ENCODE measurements at regions not wholly inside any gene's neighbourhood (a gene's known extent, or its start where the extent isn't known, plus 50 kb on each side); places are given as distances from the start of the nearest gene placed in this dataset.

GRCh38 chrX:65610481-65610880 is 57.0 kb upstream of the MSN start:
- no peaks in the 10 kb centered on the region for H3K36me3 Mint-ChIP-seq (ENCODE audit: low read depth)
- DNase-seq (ENCODE audit: low spot score), result no peak
- no peaks in the 10 kb centered on the region for H3K27me3 Mint-ChIP-seq (ENCODE audit: low read depth)
- no peak overlapping the region for H3K27ac Mint-ChIP-seq
- H3K4me1 Mint-ChIP-seq (ENCODE audit: low read depth), result peaks cover 31% of the 10 kb centered on the region
- no peak overlapping the region for H3K4me3 Mint-ChIP-seq
- no peaks in the 10 kb centered on the region for H3K9me3 Mint-ChIP-seq

- no peak for DNase-seq (ENCODE audit: low spot score)
- no peaks in the 10 kb centered on the region for H3K9me3 Mint-ChIP-seq
- peaks cover 34% of the 10 kb centered on the region for H3K4me1 Mint-ChIP-seq (ENCODE audit: low read depth)
- no peaks in the 10 kb centered on the region for H3K27me3 Mint-ChIP-seq (ENCODE audit: low read depth)
- peak overlapping the region; percentile 46 for H3K4me3 Mint-ChIP-seq
- H3K27ac Mint-ChIP-seq, result peak overlapping the region; percentile 56
- H3K36me3 Mint-ChIP-seq (ENCODE audit: low read depth), result peaks cover 2% of the 10 kb centered on the region
Observed at GRCh38 chrX:65610040-65610439, 57.4 kb upstream of the MSN start.

GRCh38 chrX:65609237-65609636 is 58.2 kb upstream of the MSN start:
- peaks cover 34% of the 10 kb centered on the region for H3K4me1 Mint-ChIP-seq (ENCODE audit: low read depth)
- peak overlapping the region; percentile 15 for H3K27ac Mint-ChIP-seq
- H3K4me3 Mint-ChIP-seq, result peak overlapping the region; percentile 38

GRCh38 chrX:65608026-65608425 is 59.4 kb upstream of the MSN start:
- Mint-ChIP-seq H3K9me3 (no peaks in the 10 kb centered on the region), H3K27me3 (ENCODE audit: low read depth) (no peaks in the 10 kb centered on the region), H3K27ac (peak overlapping the region; percentile 78), H3K36me3 (ENCODE audit: low read depth) (peaks cover 5% of the 10 kb centered on the region), H3K4me1 (ENCODE audit: low read depth) (peaks cover 33% of the 10 kb centered on the region), H3K4me3 (no peak overlapping the region)
- DNase-seq (ENCODE audit: low spot score), result no peak

More at GRCh38 chrX:65609237-65609636, 58.2 kb upstream of the MSN start:
- no peaks in the 10 kb centered on the region for H3K9me3 Mint-ChIP-seq
- DNase-seq (ENCODE audit: low spot score), result no peak
- H3K36me3 Mint-ChIP-seq (ENCODE audit: low read depth), result peaks cover 5% of the 10 kb centered on the region
- no peaks in the 10 kb centered on the region for H3K27me3 Mint-ChIP-seq (ENCODE audit: low read depth)

- Mint-ChIP-seq H3K36me3 (ENCODE audit: low read depth) (peaks cover 5% of the 10 kb centered on the region), H3K4me1 (ENCODE audit: low read depth) (peaks cover 39% of the 10 kb centered on the region), H3K27me3 (ENCODE audit: low read depth) (no peaks in the 10 kb centered on the region), H3K4me3 (peak overlapping the region; percentile 29), H3K27ac (peak overlapping the region; percentile 78), H3K9me3 (no peaks in the 10 kb centered on the region)
- DNase-seq (ENCODE audit: low spot score), result peak; percentile 46
Observed at GRCh38 chrX:65607070-65607742, 60.2 kb upstream of the MSN start.

GRCh38 chrX:65602221-65602560 is 65.3 kb upstream of the MSN start:
- H3K27me3 Mint-ChIP-seq (ENCODE audit: low read depth), result no peaks in the 10 kb centered on the region
- peaks cover 5% of the 10 kb centered on the region for H3K36me3 Mint-ChIP-seq (ENCODE audit: low read depth)
- H3K4me1 Mint-ChIP-seq (ENCODE audit: low read depth), result peaks cover 54% of the 10 kb centered on the region
- peak overlapping the region; percentile 54 for H3K4me3 Mint-ChIP-seq
- H3K27ac Mint-ChIP-seq, result peak overlapping the region; percentile 89
- no peak for DNase-seq (ENCODE audit: low spot score)
- no peaks in the 10 kb centered on the region for H3K9me3 Mint-ChIP-seq

- DNase-seq (ENCODE audit: low spot score), result peak; percentile 49
- Mint-ChIP-seq H3K4me3 (peak overlapping the region; percentile 54), H3K36me3 (ENCODE audit: low read depth) (peaks cover 5% of the 10 kb centered on the region), H3K27me3 (ENCODE audit: low read depth) (no peaks in the 10 kb centered on the region), H3K27ac (peak overlapping the region; percentile 89), H3K4me1 (ENCODE audit: low read depth) (peaks cover 49% of the 10 kb centered on the region), H3K9me3 (no peaks in the 10 kb centered on the region)
Observed at GRCh38 chrX:65601530-65602220, 65.8 kb upstream of the MSN start.

- Mint-ChIP-seq H3K36me3 (ENCODE audit: low read depth) (peaks cover 5% of the 10 kb centered on the region), H3K27me3 (ENCODE audit: low read depth) (no peaks in the 10 kb centered on the region), H3K9me3 (no peaks in the 10 kb centered on the region), H3K4me3 (peak overlapping the region; percentile 54), H3K4me1 (ENCODE audit: low read depth) (peaks cover 52% of the 10 kb centered on the region), H3K27ac (peak overlapping the region; percentile 89)
- peak; percentile 8 for DNase-seq (ENCODE audit: low spot score)
Observed at GRCh38 chrX:65601126-65601525, 66.3 kb upstream of the MSN start.

GRCh38 chrX:65600106-65600505 is 65.5 kb upstream of the LAS1L start:
- Mint-ChIP-seq H3K9me3 (no peaks in the 10 kb centered on the region), H3K27ac (peak overlapping the region; percentile 81), H3K4me1 (ENCODE audit: low read depth) (peaks cover 57% of the 10 kb centered on the region), H3K36me3 (ENCODE audit: low read depth) (peaks cover 3% of the 10 kb centered on the region), H3K27me3 (ENCODE audit: low read depth) (no peaks in the 10 kb centered on the region), H3K4me3 (peak overlapping the region; percentile 32)
- DNase-seq (ENCODE audit: low spot score), result no peak

GRCh38 chrX:65598559-65599147 is 64.1 kb upstream of the LAS1L start:
- Mint-ChIP-seq H3K4me3 (peak overlapping the region; percentile 82), H3K27ac (peak overlapping the region; percentile 93), H3K4me1 (ENCODE audit: low read depth) (peaks cover 57% of the 10 kb centered on the region), H3K27me3 (ENCODE audit: low read depth) (no peaks in the 10 kb centered on the region), H3K36me3 (ENCODE audit: low read depth) (no peaks in the 10 kb centered on the region), H3K9me3 (no peaks in the 10 kb centered on the region)
- no peak for DNase-seq (ENCODE audit: low spot score)

- Mint-ChIP-seq H3K36me3 (ENCODE audit: low read depth) (no peaks in the 10 kb centered on the region), H3K4me3 (peak overlapping the region; percentile 77), H3K9me3 (no peaks in the 10 kb centered on the region), H3K4me1 (ENCODE audit: low read depth) (peaks cover 43% of the 10 kb centered on the region), H3K27me3 (ENCODE audit: low read depth) (no peaks in the 10 kb centered on the region), H3K27ac (peak overlapping the region; percentile 93)
- peak; percentile 50 for DNase-seq (ENCODE audit: low spot score)
Observed at GRCh38 chrX:65596270-65597034, 61.9 kb upstream of the LAS1L start.

- Mint-ChIP-seq H3K27me3 (ENCODE audit: low read depth) (no peaks in the 10 kb centered on the region), H3K4me3 (peak overlapping the region; percentile 77), H3K27ac (peak overlapping the region; percentile 93), H3K4me1 (ENCODE audit: low read depth) (peaks cover 39% of the 10 kb centered on the region), H3K36me3 (ENCODE audit: low read depth) (no peaks in the 10 kb centered on the region), H3K9me3 (no peaks in the 10 kb centered on the region)
- peak; percentile 84 for DNase-seq (ENCODE audit: low spot score)
Observed at GRCh38 chrX:65595460-65595876, 60.9 kb upstream of the LAS1L start.

- Mint-ChIP-seq H3K4me1 (ENCODE audit: low read depth) (peaks cover 13% of the 10 kb centered on the region), H3K27ac (no peak overlapping the region), H3K9me3 (no peaks in the 10 kb centered on the region), H3K36me3 (ENCODE audit: low read depth) (no peaks in the 10 kb centered on the region), H3K27me3 (ENCODE audit: low read depth) (no peaks in the 10 kb centered on the region), H3K4me3 (no peak overlapping the region)
- no peak for DNase-seq (ENCODE audit: low spot score)
Observed at GRCh38 chrX:65591206-65591605, 56.6 kb upstream of the LAS1L start.

- Mint-ChIP-seq H3K27ac (no peak overlapping the region), H3K4me1 (ENCODE audit: low read depth) (peaks cover 4% of the 10 kb centered on the region), H3K9me3 (no peaks in the 10 kb centered on the region), H3K4me3 (no peak overlapping the region), H3K27me3 (ENCODE audit: low read depth) (no peaks in the 10 kb centered on the region), H3K36me3 (ENCODE audit: low read depth) (no peaks in the 10 kb centered on the region)
- no peak for DNase-seq (ENCODE audit: low spot score)
Observed at GRCh38 chrX:65589304-65589703, 54.7 kb upstream of the LAS1L start.
